HEK293 (cell line): ENCODE measurements at regions not wholly inside any gene's neighbourhood (a gene's known extent, or its start where the extent isn't known, plus 50 kb on each side); places are given as distances from the start of the nearest gene placed in this dataset.

Source experiments
- BCL11A ChIP-seq: fragments of 450-650 bp; formaldehyde crosslinking; IDR thresholded peaks from 2 replicates; pipeline ENCODE4 v1.5.1; 2016; ENCODE audit warnings: low read depth, missing biosample characterization, missing genetic modification characterization
- ZBTB21 ChIP-seq: fragments of 450-650 bp; formaldehyde crosslinking; IDR thresholded peaks from 2 replicates; pipeline ENCODE4 v1.5.1; 2017; ENCODE audit warnings: missing biosample characterization, missing genetic modification characterization
- ZNF19 ChIP-seq: fragments of 450-650 bp; formaldehyde crosslinking; IDR thresholded peaks from 2 replicates; pipeline ENCODE4; 2016; ENCODE audit warnings: missing biosample characterization, missing genetic modification characterization, low read depth
- ZNF670 ChIP-seq: fragments of 450-650 bp; formaldehyde crosslinking; IDR thresholded peaks from 2 replicates; pipeline ENCODE4 v1.5.1; 2016; ENCODE audit warnings: missing biosample characterization, missing genetic modification characterization, low read depth
- TF ChIP-seq, protein P1 (sequence below): fragments of 450-650 bp; formaldehyde crosslinking; IDR thresholded peaks from 2 replicates; pipeline ENCODE4 v1.5.1; 2016; ENCODE audit warnings: missing biosample characterization, missing genetic modification characterization

DNA sequence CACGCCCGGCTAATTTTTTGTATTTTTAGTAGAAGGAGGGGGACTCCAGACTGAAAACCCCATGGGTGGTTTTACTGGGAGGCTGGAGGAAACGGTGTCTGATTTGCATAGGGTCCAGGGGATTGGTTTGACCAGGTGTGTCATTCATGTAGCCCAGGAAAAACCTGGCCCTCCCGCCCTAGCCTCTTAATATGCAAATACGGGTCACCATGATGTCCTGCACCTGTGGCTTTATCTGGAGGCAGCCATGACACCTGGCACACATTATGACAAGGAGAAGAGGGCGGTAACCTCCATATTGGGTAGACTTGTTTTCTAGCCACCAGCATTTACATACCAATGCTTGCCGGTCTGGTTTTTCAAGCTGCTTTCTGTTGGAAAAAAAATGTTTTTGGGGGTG lies 68.0 kb downstream of the TRIL start:
- TF ChIP-seq ZBTB21 (tag by site-specific recombination) (no peak), ZNF19 (tag by site-specific recombination) (no peak), BCL11A (tag by site-specific recombination) (no peak), ZNF670 (no peak)
- TF ChIP-seq, protein P1, sequence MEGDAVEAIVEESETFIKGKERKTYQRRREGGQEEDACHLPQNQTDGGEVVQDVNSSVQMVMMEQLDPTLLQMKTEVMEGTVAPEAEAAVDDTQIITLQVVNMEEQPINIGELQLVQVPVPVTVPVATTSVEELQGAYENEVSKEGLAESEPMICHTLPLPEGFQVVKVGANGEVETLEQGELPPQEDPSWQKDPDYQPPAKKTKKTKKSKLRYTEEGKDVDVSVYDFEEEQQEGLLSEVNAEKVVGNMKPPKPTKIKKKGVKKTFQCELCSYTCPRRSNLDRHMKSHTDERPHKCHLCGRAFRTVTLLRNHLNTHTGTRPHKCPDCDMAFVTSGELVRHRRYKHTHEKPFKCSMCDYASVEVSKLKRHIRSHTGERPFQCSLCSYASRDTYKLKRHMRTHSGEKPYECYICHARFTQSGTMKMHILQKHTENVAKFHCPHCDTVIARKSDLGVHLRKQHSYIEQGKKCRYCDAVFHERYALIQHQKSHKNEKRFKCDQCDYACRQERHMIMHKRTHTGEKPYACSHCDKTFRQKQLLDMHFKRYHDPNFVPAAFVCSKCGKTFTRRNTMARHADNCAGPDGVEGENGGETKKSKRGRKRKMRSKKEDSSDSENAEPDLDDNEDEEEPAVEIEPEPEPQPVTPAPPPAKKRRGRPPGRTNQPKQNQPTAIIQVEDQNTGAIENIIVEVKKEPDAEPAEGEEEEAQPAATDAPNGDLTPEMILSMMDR (tag by site-specific recombination) = no peak
